GM12878 (cell line): ENCODE measurements at regions not wholly inside any gene's neighbourhood (a gene's known extent, or its start where the extent isn't known, plus 50 kb on each side); places are given as distances from the start of the nearest gene placed in this dataset.

Experiments
- ATAC-seq: fragments of 200-7000 bp; cut with Tn5 transposase; 3 replicates; pipeline ENCODE4 v1.9.1; 2020; ENCODE audit warnings: mild to moderate bottlenecking, moderate library complexity
- BruUV-seq: library from RNA; stranded (reverse); fragments of 400-500 nt; replicated peaks from 2 replicates; lab custom pipeline; 2021; lab: Mats Ljungman, UMichigan
- CTCF ChIA-PET: fragments of 300-600 bp; sonication (Branson Sonifier 250); formaldehyde crosslinking; extraction: SDS; loops from one replicate; lab custom pipeline; 2021; ENCODE audit warnings: inconsistent platforms; lab: Yijun Ruan, JAX
- POLR2A ChIA-PET: fragments of 350-600 bp; formaldehyde crosslinking; extraction: SDS; loops from one replicate; lab custom pipeline; 2021; ENCODE audit warnings: inconsistent platforms; lab: Charles Lee
- RAD21 ChIA-PET: fragments of 300-600 bp; sonication (Branson Sonifier 250); formaldehyde crosslinking; loops from one replicate; lab custom pipeline; 2023; ENCODE audit warnings: antibody characterized with exemption; ENCODE audit not compliant: unreplicated experiment; lab: Charles Lee
- SMC1A ChIA-PET: fragments of 300-600 bp; sonication (Branson Sonifier 250); formaldehyde crosslinking; loops from one replicate; lab custom pipeline; 2023; ENCODE audit not compliant: unreplicated experiment, uncharacterized antibody; lab: Charles Lee
- DNase-seq: peaks from one replicate; pipeline ENCODE4 v3.0.0-alpha.2; 2011; ENCODE audit warnings: low read depth, low spot score
- FAIRE-seq: peaks from 3 replicates; lab custom pipeline; 2011; peaks lifted over from hg19 to GRCh38; lab: Jason Lieb, UNC
- H2AFZ ChIP-seq: 2 replicates; pipeline ENCODE4 v1.6.0; 2011; ENCODE audit warnings: low read depth, low read length, control low read depth; ENCODE audit not compliant: control insufficient read depth
- H3K27ac ChIP-seq: 2 replicates; pipeline ENCODE4 v1.5.1; 2011; ENCODE audit warnings: control low read depth; ENCODE audit not compliant: control insufficient read depth, insufficient read depth
- H3K27me3 ChIP-seq, 2 experiments: replicated peaks in 1 of 2; 2 replicates each; pipeline versions ENCODE4 v1.6.0 to v1.6.1; 2011; ENCODE audit warnings: low read length in 1 of 2; ENCODE audit not compliant: control insufficient read depth in 2 of 2, insufficient read depth in 2 of 2
- H3K36me3 ChIP-seq, 2 experiments: 2 replicates each; pipeline ENCODE4 v1.5.1; 2011; ENCODE audit warnings: low read length in 1 of 2; ENCODE audit not compliant: control insufficient read depth in 2 of 2, insufficient read depth in 2 of 2
- H3K4me1 ChIP-seq: 2 replicates; pipeline ENCODE4 v1.6.1; 2011; ENCODE audit warnings: mild to moderate bottlenecking, low read length, moderate library complexity, mixed read lengths; ENCODE audit not compliant: control insufficient read depth, insufficient read depth
- H3K4me2 ChIP-seq: 2 replicates; pipeline ENCODE4 v1.6.0; 2011; ENCODE audit warnings: control low read depth; ENCODE audit not compliant: control insufficient read depth, insufficient read depth
- H3K4me3 ChIP-seq: fragments of 200-600 bp; sonication (generic); 2 replicates; pipeline ENCODE4 v1.5.1; 2016
- H3K79me2 ChIP-seq: 2 replicates; pipeline ENCODE4 v1.6.0; 2011; ENCODE audit warnings: low read length; ENCODE audit not compliant: control insufficient read depth, insufficient read depth
- H3K9ac ChIP-seq: 2 replicates; pipeline ENCODE4 v1.8.0; 2011; ENCODE audit warnings: low read length, control low read depth, mixed read lengths; ENCODE audit not compliant: control insufficient read depth, insufficient read depth
- H3K9me3 ChIP-seq: replicated peaks from 3 replicates; pipeline ENCODE4 v1.5.1; 2011; ENCODE audit warnings: mild to moderate bottlenecking, low read length; ENCODE audit not compliant: control insufficient read depth, insufficient read depth
- H4K20me1 ChIP-seq: 2 replicates; pipeline ENCODE4 v1.6.0; 2011; ENCODE audit not compliant: control insufficient read depth, insufficient read depth
- BHLHE40 ChIP-seq, 2 experiments: fragments of 450-650 bp in 1 of 2; IDR thresholded peaks; 2 replicates each; pipeline ENCODE4 v1.6.1; 2011 to 2017; ENCODE audit warnings: low read depth in 2 of 2, borderline replicate concordance in 1 of 2, improper control_type of control experiment in 1 of 2, low read length in 1 of 2, mild to moderate bottlenecking in 1 of 2
- CHD1 ChIP-seq: IDR thresholded peaks from 2 replicates; pipeline ENCODE4 v1.6.1; 2012; ENCODE audit warnings: low read depth, low read length, improper control_type of control experiment
- HCFC1 ChIP-seq: fragments of 150-350 bp; IDR thresholded peaks from 2 replicates; pipeline ENCODE4 v1.6.1; 2014; ENCODE audit warnings: low read length
- MLLT1 ChIP-seq: fragments of 450-650 bp; IDR thresholded peaks from 2 replicates; pipeline ENCODE4 v1.6.1; 2016; ENCODE audit warnings: mild to moderate bottlenecking
- MTA2 ChIP-seq: fragments of 450-650 bp; IDR thresholded peaks from 2 replicates; pipeline ENCODE4 v1.6.1; 2016; ENCODE audit warnings: low read depth, mild to moderate bottlenecking, moderate library complexity
- NRF1 ChIP-seq: conservative IDR thresholded peaks from 2 replicates; pipeline ENCODE4 v1.6.1; 2011; ENCODE audit warnings: mild to moderate bottlenecking, low read depth, low read length, improper control_type of control experiment
- PBX3 ChIP-seq: IDR thresholded peaks from 2 replicates; pipeline ENCODE4 v1.6.1; 2011; ENCODE audit warnings: mild to moderate bottlenecking, low read depth, low read length, moderate library complexity; ENCODE audit not compliant: insufficient replicate concordance
- PKNOX1 ChIP-seq: fragments of 450-650 bp; IDR thresholded peaks from 2 replicates; pipeline ENCODE4 v1.6.1; 2016; ENCODE audit warnings: mild to moderate bottlenecking
- PRDM15 ChIP-seq: fragments of 450-650 bp; formaldehyde crosslinking; IDR thresholded peaks from 2 replicates; pipeline ENCODE4 v1.4.0; 2020; ENCODE audit warnings: mild to moderate bottlenecking, moderate library complexity
- RUNX3 ChIP-seq: IDR thresholded peaks from 2 replicates; pipeline ENCODE4 v1.6.1; 2012; ENCODE audit warnings: low read length, inconsistent platforms
- SMC3 ChIP-seq: IDR thresholded peaks from 2 replicates; pipeline ENCODE4 v1.6.1; 2011; ENCODE audit warnings: low read length, improper control_type of control experiment, borderline replicate concordance
- WGBS: methylation state at CpG from one replicate; pipeline ENCODE4 v1.1.6; 2016; ENCODE audit warnings: low lambda C conversion rate; ENCODE audit not compliant: insufficient replicate concordance, insufficient coverage; ENCODE audit errors: missing lambda C conversion rate; 5-methylcytosine and 5-hydroxymethylcytosine counted together
- in situ Hi-C: fragments of 300-500 bp; cut with MboI; formaldehyde crosslinking; loops from 9 replicates; pipeline ENCODE4 v1.14.3; 2018; ENCODE audit warnings: mixed read lengths
- intact Hi-C: fragments of 100-400 bp; cut with micrococcal nuclease; formaldehyde crosslinking; loops from one replicate; pipeline ENCODE4 v1.14.2; 2022; ENCODE audit not compliant: unreplicated experiment

GRCh38 chrX:125762954-125763353, 403.1 kb downstream of the DCAF12L2 start (continued):
- TF ChIP-seq PRDM15 (CRISPR knock-in tag) (no peak), CHD1 (no peak), PKNOX1 (no peak), PBX3 (no peak)

GRCh38 chrX:125765347-125765746, 400.7 kb downstream of the DCAF12L2 start:
- SMC1A ChIA-PET: no interaction called here
- no peaks in the 10 kb centered on the region for H3K36me3 ChIP-seq
- no peaks in the 10 kb centered on the region for H3K4me1 ChIP-seq
- no peaks in the 10 kb centered on the region for H3K79me2 ChIP-seq
- no peaks in the 10 kb centered on the region for H3K27me3 ChIP-seq
- no peaks in the 10 kb centered on the region for H3K9me3 ChIP-seq
- no TSS peak for BruUV-seq
- H3K4me3 ChIP-seq: no peak overlapping the region
- in situ Hi-C loops (no loop called here), intact Hi-C loops (no loop called here)
- no peak overlapping the region for H2AFZ ChIP-seq
- no peak overlapping the region for H3K9ac ChIP-seq
- RAD21 ChIA-PET: no interaction called here
- no peak for ATAC-seq
- H3K4me2 ChIP-seq: no peak overlapping the region
- WGBS: 37% methylated on average over 2 of the region's 2 CpGs
- no peak overlapping the region for H3K27ac ChIP-seq
- H4K20me1 ChIP-seq: no peaks in the 10 kb centered on the region
- no peak for DNase-seq
- POLR2A ChIA-PET: no interaction called here
- CTCF ChIA-PET: no interaction called here
- FAIRE-seq: no peak
- TF ChIP-seq NRF1 (no peak), MTA2 (no peak), RUNX3 (no peak), MLLT1 (no peak), PBX3 (no peak), SMC3 (no peak), HCFC1 (no peak), BHLHE40 (IDR thresholded peaks at IDR 0.05; ENCODE audit: borderline replicate concordance in 1 of 2, low read depth in 2 of 2, low read length in 1 of 2) (no peak)
